CD14-positive monocyte (primary cell): ENCODE measurements at regions not wholly inside any gene's neighbourhood (a gene's known extent, or its start where the extent isn't known, plus 50 kb on each side); places are given as distances from the start of the nearest gene placed in this dataset.

ENCODE experiments used
- DNase-seq, 3 donors: peaks; one replicate each; pipeline ENCODE4 v3.0.0-alpha.2; 2011 to 2022
- H2AFZ ChIP-seq: 2 replicates; pipeline ENCODE4 v1.6.0; 2012; ENCODE audit warnings: mild to moderate bottlenecking, low read depth, low read length, inconsistent platforms; ENCODE audit not compliant: insufficient read depth, poor library complexity, severe bottlenecking
- H3K27ac ChIP-seq, 2 donors: 1 replicate in 1 of 2; 2 replicates in 1 of 2; pipeline ENCODE4 v1.5.1; 2012 to 2013; ENCODE audit warnings: low read length in 2 of 2, control low read depth in 1 of 2, inconsistent platforms in 1 of 2, low read depth in 1 of 2, mild to moderate bottlenecking in 1 of 2
- H3K27me3 ChIP-seq, 2 donors: one replicate each; pipeline versions ENCODE4 v1.6.0 to v1.6.1; 2011 to 2013; ENCODE audit warnings: low read length in 2 of 2; ENCODE audit not compliant: control insufficient read depth in 2 of 2, insufficient read depth in 2 of 2
- H3K36me3 ChIP-seq, 2 donors: replicated peaks in 1 of 2; 1 replicate in 1 of 2; 2 replicates in 1 of 2; pipeline versions ENCODE4 v1.5.1 to v1.6.1; 2012 to 2013; ENCODE audit warnings: low read length in 2 of 2, control low read depth in 1 of 2, inconsistent platforms in 1 of 2, mild to moderate bottlenecking in 1 of 2; ENCODE audit not compliant: insufficient read depth in 2 of 2, control insufficient read depth in 1 of 2
- H3K4me1 ChIP-seq, 2 donors: 1 replicate in 1 of 2; 2 replicates in 1 of 2; pipeline versions ENCODE4 v1.5.1 to v1.6.1; 2012 to 2013; ENCODE audit warnings: low read length in 2 of 2, control low read depth in 1 of 2, inconsistent platforms in 1 of 2, mild to moderate bottlenecking in 1 of 2, moderate library complexity in 1 of 2; ENCODE audit not compliant: insufficient read depth in 2 of 2, control insufficient read depth in 1 of 2
- H3K4me2 ChIP-seq: replicated peaks from 2 replicates; pipeline ENCODE3; 2012; ENCODE audit warnings: low read length, moderate library complexity, mild to moderate bottlenecking; ENCODE audit not compliant: poor library complexity, severe bottlenecking; ENCODE audit errors: extremely low read depth
- H3K4me3 ChIP-seq, 3 experiments: fragments of 200-600 bp in 1 of 3; sonication (generic) in 1 of 3; replicated peaks in 1 of 3; 1 replicate in 2 of 3; 2 replicates in 1 of 3; pipeline ENCODE4 v1.5.1; 2011 to 2013; ENCODE audit warnings: low read length in 3 of 3, mild to moderate bottlenecking in 3 of 3, control low read depth in 2 of 3, low read depth in 2 of 3, inconsistent platforms in 1 of 3, moderate library complexity in 1 of 3
- H3K79me2 ChIP-seq: 2 replicates; pipeline ENCODE4 v1.6.0; 2012; ENCODE audit warnings: mild to moderate bottlenecking, control low read depth, inconsistent platforms, low read length, moderate library complexity; ENCODE audit not compliant: insufficient read depth
- H3K9ac ChIP-seq: 2 replicates; pipeline ENCODE4 v1.6.0; 2017; ENCODE audit warnings: low read length, mild to moderate bottlenecking; ENCODE audit not compliant: insufficient read depth, poor library complexity, severe bottlenecking
- H3K9me3 ChIP-seq, 2 donors: replicated peaks in 1 of 2; 1 replicate in 1 of 2; 2 replicates in 1 of 2; pipeline versions ENCODE4 v1.5.1 to v1.6.1; 2012 to 2013; ENCODE audit warnings: low read length in 2 of 2, control low read depth in 1 of 2; ENCODE audit not compliant: control insufficient read depth in 1 of 2, insufficient read depth in 1 of 2
- H4K20me1 ChIP-seq: 2 replicates; pipeline ENCODE4 v1.6.0; 2012; ENCODE audit warnings: mild to moderate bottlenecking, low read length, control low read depth, moderate library complexity; ENCODE audit not compliant: insufficient read depth
- H3K27ac Mint-ChIP-seq, 7 donors: one replicate each; pipeline ENCODE4 v1.8.0; 2020; ENCODE audit warnings: mild to moderate bottlenecking in 7 of 7, mixed read lengths in 7 of 7, moderate library complexity in 6 of 7, inconsistent platforms in 2 of 7
- H3K27me3 Mint-ChIP-seq, 3 donors: one replicate each; pipeline ENCODE4 v1.8.0; 2021 to 2022; ENCODE audit warnings: low read depth in 3 of 3, mild to moderate bottlenecking in 3 of 3, mixed read lengths in 3 of 3, moderate library complexity in 3 of 3, inconsistent platforms in 1 of 3
- H3K36me3 Mint-ChIP-seq, 2 donors: one replicate each; pipeline ENCODE4 v1.8.0; 2020; ENCODE audit warnings: mixed read lengths in 2 of 2, inconsistent platforms in 1 of 2, mild to moderate bottlenecking in 1 of 2
- H3K4me1 Mint-ChIP-seq: one replicate; pipeline ENCODE4 v1.8.0; 2020; ENCODE audit warnings: mild to moderate bottlenecking, mixed read lengths
- H3K4me3 Mint-ChIP-seq, 2 donors: one replicate each; pipeline ENCODE4 v1.8.0; 2020; ENCODE audit warnings: mild to moderate bottlenecking in 2 of 2, mixed read lengths in 2 of 2, moderate library complexity in 1 of 2
- H3K9me3 Mint-ChIP-seq, 7 donors: one replicate each; pipeline ENCODE4 v1.8.0; 2020 to 2022; ENCODE audit warnings: mixed read lengths in 7 of 7, mild to moderate bottlenecking in 6 of 7, moderate library complexity in 6 of 7, inconsistent platforms in 2 of 7
- WGBS: methylation state at CpG from one replicate; pipeline ENCODE4 v1.1.5; 2013; ENCODE audit warnings: missing lambda C conversion rate; ENCODE audit not compliant: insufficient coverage; 5-methylcytosine and 5-hydroxymethylcytosine counted together
- intact Hi-C, 2 donors: fragments of 100-400 bp; cut with micrococcal nuclease; formaldehyde crosslinking; loops; one replicate each; pipeline versions ENCODE4 v1.15.0 to v1.15.1; 2023
- TF ChIP-seq, protein P1 (sequence below): fragments of 200-600 bp; IDR thresholded peaks from one replicate; pipeline ENCODE4 v1.8.0; 2022; ENCODE audit warnings: antibody characterized with exemption, mild to moderate bottlenecking

DNA sequence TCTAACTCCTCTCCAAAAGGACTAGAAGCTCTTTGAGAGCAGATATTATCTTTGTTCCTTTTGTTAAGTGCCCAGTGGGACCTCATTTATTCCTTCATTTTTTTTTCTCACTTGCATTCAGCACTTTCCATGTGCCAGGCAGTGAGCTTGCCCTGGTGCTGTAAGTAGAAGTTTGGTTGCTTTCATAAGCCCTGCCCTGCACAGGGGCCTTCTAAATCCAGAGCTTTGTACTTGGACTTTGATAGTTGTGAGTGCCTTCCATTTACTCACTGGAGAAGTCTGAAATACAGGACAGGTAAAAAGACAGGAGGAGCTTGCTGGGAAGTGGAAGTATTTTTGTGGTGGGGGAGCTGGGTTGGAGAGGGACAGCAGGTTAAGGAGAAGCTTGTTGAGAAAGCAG lies 56.7 kb upstream of the PTCSC3 start:
- no peak overlapping the region for H3K4me2 ChIP-seq
- no peaks in the 10 kb centered on the region for H3K9me3 ChIP-seq
- Mint-ChIP-seq H3K4me1 (no peaks in the 10 kb centered on the region), H3K4me3 (peak overlapping the region in 1 of 2 donors; percentile 22), H3K27me3 (peaks cover 2 to 4% (median 3%) of the 10 kb centered on the region in 3 donors), H3K36me3 (no peaks in the 10 kb centered on the region), H3K9me3 (peaks cover 0 to 2% (median 0%) of the 10 kb centered on the region in 7 donors), H3K27ac (no peak overlapping the region)
- H3K4me1 ChIP-seq = no peaks in the 10 kb centered on the region
- H3K9ac ChIP-seq = no peak overlapping the region
- H3K27ac ChIP-seq = no peak overlapping the region
- H3K36me3 ChIP-seq = no peaks in the 10 kb centered on the region
- no peak overlapping the region for H3K4me3 ChIP-seq
- TF ChIP-seq, protein P1, sequence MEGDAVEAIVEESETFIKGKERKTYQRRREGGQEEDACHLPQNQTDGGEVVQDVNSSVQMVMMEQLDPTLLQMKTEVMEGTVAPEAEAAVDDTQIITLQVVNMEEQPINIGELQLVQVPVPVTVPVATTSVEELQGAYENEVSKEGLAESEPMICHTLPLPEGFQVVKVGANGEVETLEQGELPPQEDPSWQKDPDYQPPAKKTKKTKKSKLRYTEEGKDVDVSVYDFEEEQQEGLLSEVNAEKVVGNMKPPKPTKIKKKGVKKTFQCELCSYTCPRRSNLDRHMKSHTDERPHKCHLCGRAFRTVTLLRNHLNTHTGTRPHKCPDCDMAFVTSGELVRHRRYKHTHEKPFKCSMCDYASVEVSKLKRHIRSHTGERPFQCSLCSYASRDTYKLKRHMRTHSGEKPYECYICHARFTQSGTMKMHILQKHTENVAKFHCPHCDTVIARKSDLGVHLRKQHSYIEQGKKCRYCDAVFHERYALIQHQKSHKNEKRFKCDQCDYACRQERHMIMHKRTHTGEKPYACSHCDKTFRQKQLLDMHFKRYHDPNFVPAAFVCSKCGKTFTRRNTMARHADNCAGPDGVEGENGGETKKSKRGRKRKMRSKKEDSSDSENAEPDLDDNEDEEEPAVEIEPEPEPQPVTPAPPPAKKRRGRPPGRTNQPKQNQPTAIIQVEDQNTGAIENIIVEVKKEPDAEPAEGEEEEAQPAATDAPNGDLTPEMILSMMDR = no peak
- H2AFZ ChIP-seq = no peak overlapping the region
- no peaks in the 10 kb centered on the region for H3K27me3 ChIP-seq
- no peaks in the 10 kb centered on the region for H3K79me2 ChIP-seq
- no peak for DNase-seq
- H4K20me1 ChIP-seq = no peaks in the 10 kb centered on the region
- intact Hi-C loops = no loop called here

DNA sequence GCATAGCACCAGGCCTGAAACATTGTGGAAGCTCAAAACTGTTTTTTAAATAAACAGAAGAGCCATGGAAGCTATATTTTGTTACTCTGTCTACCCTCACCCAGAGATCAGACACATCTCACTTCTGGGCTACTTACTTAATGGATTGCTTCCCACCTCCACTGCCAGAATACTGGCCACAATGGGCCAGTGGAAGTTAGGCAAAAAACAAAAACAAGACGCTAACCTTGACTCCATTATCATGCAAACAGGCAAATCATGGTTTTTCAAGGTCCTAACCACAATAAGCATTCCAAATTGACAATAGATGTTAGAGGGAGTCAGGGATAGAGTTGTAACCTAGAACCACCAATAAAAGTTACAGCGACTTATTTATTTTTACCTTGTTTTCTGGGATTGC lies 52.7 kb upstream of the PTCSC3 start:
- WGBS = no CpG with 5 or more reads among the region's 2 CpGs

More for the DNA sequence above, 52.7 kb upstream of the PTCSC3 start:
- no peaks in the 10 kb centered on the region for H3K36me3 ChIP-seq
- H3K4me1 ChIP-seq = no peaks in the 10 kb centered on the region
- Mint-ChIP-seq H3K4me1 (no peaks in the 10 kb centered on the region), H3K27ac (no peak overlapping the region), H3K36me3 (no peaks in the 10 kb centered on the region), H3K9me3 (peaks cover 0 to 2% (median 0%) of the 10 kb centered on the region in 7 donors), H3K27me3 (peaks cover 4% of the 10 kb centered on the region in 3 donors), H3K4me3 (no peak overlapping the region)
- H2AFZ ChIP-seq = no peak overlapping the region
- H3K27me3 ChIP-seq = no peaks in the 10 kb centered on the region
- no peaks in the 10 kb centered on the region for H3K9me3 ChIP-seq
- no peaks in the 10 kb centered on the region for H3K79me2 ChIP-seq
- no peak for DNase-seq
- H3K4me3 ChIP-seq = no peak overlapping the region
- intact Hi-C loops = no loop called here
- H4K20me1 ChIP-seq = no peaks in the 10 kb centered on the region
- no peak overlapping the region for H3K27ac ChIP-seq
- no peak overlapping the region for H3K4me2 ChIP-seq
- no peak overlapping the region for H3K9ac ChIP-seq
- TF ChIP-seq, protein P1 = no peak
